Ascending aorta (tissue), 2 donors: ENCODE measurements at regions not wholly inside any gene's neighbourhood (a gene's known extent, or its start where the extent isn't known, plus 50 kb on each side); places are given as distances from the start of the nearest gene placed in this dataset.

Source experiments
- DNase-seq, 2 donors: peaks; one replicate each; pipeline ENCODE4 v3.0.0-alpha.2; 2019; ENCODE audit warnings: low spot score in 2 of 2
- H3K27ac ChIP-seq, 2 donors: fragments of 200-600 bp; sonication (generic); one replicate each; pipeline ENCODE4 v1.5.1; 2016 to 2017; ENCODE audit warnings: mild to moderate bottlenecking in 1 of 2
- H3K27me3 ChIP-seq: fragments of 200-600 bp; sonication (generic); one replicate; pipeline ENCODE4 v1.5.1; 2017
- H3K36me3 ChIP-seq, 2 donors: fragments of 200-600 bp; sonication (generic); one replicate each; pipeline ENCODE4 v1.5.1; 2016
- H3K4me1 ChIP-seq, 2 donors: fragments of 200-600 bp; sonication (generic); one replicate each; pipeline ENCODE4 v1.5.1; 2016 to 2017; ENCODE audit warnings: mild to moderate bottlenecking in 1 of 2
- H3K4me3 ChIP-seq, 2 donors: fragments of 200-600 bp; sonication (generic); one replicate each; pipeline ENCODE4 v1.5.1; 2016 to 2017; ENCODE audit warnings: mild to moderate bottlenecking in 1 of 2
- H3K9me3 ChIP-seq, 2 donors: fragments of 200-600 bp; sonication (generic); one replicate each; pipeline ENCODE4 v1.5.1; 2016
- CTCF ChIP-seq, 3 experiments: fragments of 200-600 bp in 2 of 3; fragments of 450-650 bp in 1 of 3; sonication (generic) in 2 of 3; IDR thresholded peaks; one replicate each; pipeline ENCODE4 v1.5.1; 2016 to 2019; ENCODE audit warnings: antibody characterized with exemption in 3 of 3, mild to moderate bottlenecking in 1 of 3, moderate library complexity in 1 of 3
- intact Hi-C: fragments of 100-400 bp; cut with DNase I; formaldehyde crosslinking; loops from one replicate; pipeline ENCODE4 v1.15.1; 2023

DNA sequence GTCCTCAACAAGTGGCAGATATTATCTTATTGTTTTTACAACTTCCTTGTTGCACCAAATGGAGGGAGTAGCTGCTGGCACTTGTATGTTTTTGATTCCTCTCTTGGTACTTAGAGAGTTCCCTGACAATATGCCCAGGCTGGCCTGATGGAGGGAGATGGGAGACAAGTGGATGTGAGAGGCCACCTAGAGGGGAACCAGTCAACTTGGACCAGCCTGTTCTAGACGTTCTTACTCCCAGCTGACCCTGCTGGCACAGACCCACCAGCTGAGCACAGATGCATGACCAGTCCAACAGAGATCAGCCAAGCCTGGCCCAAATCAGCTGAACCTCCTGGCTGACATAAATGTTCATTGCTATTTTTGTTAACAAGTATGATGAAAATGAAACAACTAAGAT lies 60.9 kb upstream of the GDNF start:
- no peak for DNase-seq
- Histone ChIP-seq H3K36me3 (no peaks in the 10 kb centered on the region), H3K4me1 (no peaks in the 10 kb centered on the region), H3K27me3 (no peaks in the 10 kb centered on the region), H3K4me3 (no peak overlapping the region), H3K9me3 (no peaks in the 10 kb centered on the region), H3K27ac (no peak overlapping the region)
- intact Hi-C loops: no loop called here
- no peak for TF ChIP-seq CTCF (IDR thresholded peaks at IDR 0.05)

DNA sequence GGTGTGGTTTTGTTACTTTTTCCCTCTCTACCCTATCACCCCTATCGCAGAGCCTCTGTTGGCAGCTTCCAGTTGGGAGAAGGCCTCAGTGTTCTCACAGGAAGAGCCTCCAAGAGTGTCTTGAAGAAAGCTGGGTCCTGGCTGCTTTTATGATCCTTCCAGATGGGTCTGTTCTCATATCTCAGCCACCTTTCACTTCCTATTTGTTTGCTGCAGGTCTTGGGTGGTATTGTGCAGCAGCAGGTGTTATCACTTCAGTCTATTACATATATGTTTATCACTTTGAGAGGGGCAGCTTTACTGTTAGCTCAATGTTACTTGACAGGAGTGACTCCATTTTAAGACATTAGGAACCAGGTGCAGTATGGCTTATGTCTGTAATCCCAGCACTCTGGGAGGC lies 59.2 kb upstream of the GDNF start:
- H3K36me3 ChIP-seq: no peaks in the 10 kb centered on the region
- no peaks in the 10 kb centered on the region for H3K4me1 ChIP-seq
- no peak overlapping the region for H3K4me3 ChIP-seq
- no peak for TF ChIP-seq CTCF (IDR thresholded peaks at IDR 0.05)
- H3K9me3 ChIP-seq: no peaks in the 10 kb centered on the region
- intact Hi-C loops: no loop called here
- no peaks in the 10 kb centered on the region for H3K27me3 ChIP-seq
- DNase-seq: no peak
- H3K27ac ChIP-seq: no peak overlapping the region

DNA sequence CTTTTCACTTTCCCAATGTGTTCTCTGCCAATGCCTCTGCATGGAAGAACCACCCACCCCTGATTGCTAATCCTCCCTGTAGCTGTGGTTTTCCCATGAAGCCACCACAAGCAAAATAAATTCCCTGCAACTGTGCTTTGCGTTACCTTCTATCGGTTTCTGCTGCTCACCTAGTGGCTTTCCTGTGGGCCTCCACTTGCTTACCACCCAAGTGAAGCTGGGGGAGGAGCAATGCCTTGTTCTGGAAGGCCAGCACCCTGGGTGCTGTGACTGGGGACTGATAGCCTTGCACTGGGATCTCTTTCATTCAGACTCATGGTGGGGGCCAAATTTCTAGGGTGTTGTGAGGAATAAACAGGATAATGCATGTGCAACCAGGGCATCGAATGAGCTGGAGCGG lies 56.3 kb upstream of the GDNF start:
- Histone ChIP-seq H3K27ac (no peak overlapping the region), H3K4me1 (no peaks in the 10 kb centered on the region), H3K36me3 (no peaks in the 10 kb centered on the region), H3K27me3 (no peaks in the 10 kb centered on the region), H3K9me3 (no peaks in the 10 kb centered on the region), H3K4me3 (no peak overlapping the region)
- intact Hi-C loops: no loop called here
- no peak for DNase-seq
- TF ChIP-seq CTCF (IDR thresholded peaks at IDR 0.05): no peak

DNA sequence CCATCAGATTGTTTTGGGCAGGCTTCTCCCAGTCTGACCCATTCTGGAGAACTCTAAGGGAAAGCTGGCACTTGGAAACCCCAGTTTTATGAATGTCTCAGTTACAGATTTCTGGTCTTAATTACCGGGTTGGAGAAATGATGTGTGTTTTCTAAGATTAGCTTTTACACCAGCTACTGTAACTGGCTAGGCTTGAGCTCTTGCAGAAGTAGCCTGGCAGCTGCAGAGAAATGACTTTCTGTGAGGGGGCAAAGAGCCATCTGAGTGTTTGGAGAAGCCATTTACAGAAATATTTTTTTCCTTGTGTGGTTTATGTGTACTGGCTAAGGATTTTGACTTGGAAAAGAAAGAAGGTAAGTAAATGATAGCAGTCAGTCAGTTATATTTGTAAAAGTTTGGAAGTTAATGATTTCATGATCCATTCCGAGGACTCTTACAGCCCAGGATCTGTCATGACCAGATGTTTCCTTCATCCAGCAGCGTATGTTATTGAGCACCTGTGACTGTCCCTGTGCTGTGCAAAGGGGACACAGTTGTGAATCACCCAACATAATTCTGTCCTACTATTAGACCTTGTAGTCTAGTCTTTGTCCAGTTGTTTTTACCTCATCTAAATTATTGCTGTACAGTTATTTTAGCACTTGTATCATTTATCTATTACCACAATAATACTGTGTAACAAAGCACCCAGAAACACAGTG lies 53.7 kb upstream of the GDNF start:
- H3K27ac ChIP-seq: no peak overlapping the region
- intact Hi-C loops: no loop called here
- no peaks in the 10 kb centered on the region for H3K9me3 ChIP-seq
- TF ChIP-seq CTCF (IDR thresholded peaks at IDR 0.05): no peak
- no peak for DNase-seq
- no peaks in the 10 kb centered on the region for H3K27me3 ChIP-seq
- no peaks in the 10 kb centered on the region for H3K36me3 ChIP-seq
- H3K4me3 ChIP-seq: no peak overlapping the region
- H3K4me1 ChIP-seq: no peaks in the 10 kb centered on the region

- Histone ChIP-seq H3K27ac (no peak overlapping the region), H3K9me3 (no peaks in the 10 kb centered on the region), H3K27me3 (no peaks in the 10 kb centered on the region), H3K4me3 (no peak overlapping the region), H3K4me1 (no peaks in the 10 kb centered on the region), H3K36me3 (no peaks in the 10 kb centered on the region)
- TF ChIP-seq CTCF (IDR thresholded peaks at IDR 0.05): no peak
- intact Hi-C loops: no loop called here
- no peak for DNase-seq
Measured at GRCh38 chr5:37892586-37892985, 52.7 kb upstream of the GDNF start.

GRCh38 chr5:37891832-37892231 lies 52.0 kb upstream of the GDNF start:
- intact Hi-C loops: no loop called here
- no peak overlapping the region for H3K4me3 ChIP-seq

More at GRCh38 chr5:37891832-37892231, 52.0 kb upstream of the GDNF start:
- Histone ChIP-seq H3K36me3 (no peaks in the 10 kb centered on the region), H3K9me3 (no peaks in the 10 kb centered on the region), H3K4me1 (no peaks in the 10 kb centered on the region), H3K27ac (no peak overlapping the region), H3K27me3 (no peaks in the 10 kb centered on the region)
- DNase-seq: no peak
- TF ChIP-seq CTCF (IDR thresholded peaks at IDR 0.05): no peak
